Osteoblast (primary cell): ENCODE measurements at regions not wholly inside any gene's neighbourhood (a gene's known extent, or its start where the extent isn't known, plus 50 kb on each side); places are given as distances from the start of the nearest gene placed in this dataset.

ENCODE experiments used
- DNase-seq: peaks from one replicate; pipeline ENCODE4 v3.0.0; 2011; ENCODE audit warnings: low spot score, mixed read lengths; ENCODE audit not compliant: insufficient read length; ENCODE audit errors: missing footprints
- H2AFZ ChIP-seq: 2 replicates; pipeline ENCODE4 v1.6.0; 2011; ENCODE audit warnings: mild to moderate bottlenecking, low read length
- H3K27ac ChIP-seq: 2 replicates; pipeline ENCODE4 v1.5.1; 2011; ENCODE audit warnings: mild to moderate bottlenecking, low read depth, low read length, moderate library complexity
- H3K27me3 ChIP-seq: 2 replicates; pipeline ENCODE4 v1.6.0; 2012; ENCODE audit warnings: mild to moderate bottlenecking, control low read depth, inconsistent platforms, low read length, moderate library complexity; ENCODE audit not compliant: insufficient read depth
- H3K36me3 ChIP-seq: 2 replicates; pipeline ENCODE4 v1.5.1; 2011; ENCODE audit warnings: mild to moderate bottlenecking, low read length, control low read depth, moderate library complexity; ENCODE audit not compliant: insufficient read depth
- H3K4me1 ChIP-seq: 2 replicates; pipeline ENCODE4 v1.5.1; 2011; ENCODE audit warnings: mild to moderate bottlenecking, low read length, control low read depth, moderate library complexity; ENCODE audit not compliant: insufficient read depth
- H3K4me2 ChIP-seq: 2 replicates; pipeline ENCODE4 v1.6.0; 2011; ENCODE audit warnings: mild to moderate bottlenecking, low read length; ENCODE audit not compliant: insufficient read depth
- H3K4me3 ChIP-seq: fragments of 200-600 bp; sonication (generic); 3 replicates; pipeline ENCODE4 v1.5.1; 2012; ENCODE audit warnings: mild to moderate bottlenecking, low read length, inconsistent platforms; ENCODE audit not compliant: insufficient read depth
- H3K79me2 ChIP-seq: 2 replicates; pipeline ENCODE4 v1.6.0; 2012; ENCODE audit warnings: mild to moderate bottlenecking, low read length, control low read depth, inconsistent platforms; ENCODE audit not compliant: insufficient read depth
- H3K9me3 ChIP-seq: 2 replicates; pipeline ENCODE4 v1.5.1; 2011; ENCODE audit warnings: low read depth, low read length, control low read depth
- H4K20me1 ChIP-seq: 2 replicates; pipeline ENCODE4 v1.6.0; 2012; ENCODE audit warnings: mild to moderate bottlenecking, low read length, control low read depth; ENCODE audit not compliant: insufficient read depth
- CTCF ChIP-seq: IDR thresholded peaks from 2 replicates; pipeline ENCODE4 v1.5.1; 2011; ENCODE audit warnings: mild to moderate bottlenecking, low read depth, low read length, moderate library complexity; ENCODE audit errors: extremely low read depth

DNA sequence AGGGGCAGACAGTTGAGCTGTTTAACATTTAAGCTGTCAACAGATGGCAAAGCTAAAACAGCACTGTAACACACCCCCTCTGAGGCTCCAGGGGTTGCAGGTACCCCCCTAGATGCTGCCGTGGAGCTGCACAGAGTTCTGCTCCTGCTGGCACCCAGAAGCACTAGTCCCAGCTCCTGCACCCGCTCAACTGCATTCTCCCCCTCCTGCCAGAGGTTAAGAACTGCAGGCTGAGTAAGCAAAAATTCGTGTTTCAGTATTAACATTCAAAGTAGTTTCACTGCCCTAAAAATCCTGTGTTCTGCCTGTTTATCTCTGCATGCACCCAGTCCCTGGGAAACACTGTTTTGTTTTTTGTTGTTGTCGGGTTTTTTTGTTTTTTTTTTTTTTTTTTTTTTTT is 790.8 kb upstream of the KCND2 start:
- Histone ChIP-seq H4K20me1 (no peaks in the 10 kb centered on the region), H3K9me3 (no peaks in the 10 kb centered on the region), H3K27ac (no peak overlapping the region), H2AFZ (no peak overlapping the region), H3K4me2 (no peak overlapping the region), H3K36me3 (no peaks in the 10 kb centered on the region), H3K27me3 (no peaks in the 10 kb centered on the region), H3K4me3 (no peak overlapping the region), H3K4me1 (no peaks in the 10 kb centered on the region), H3K79me2 (no peaks in the 10 kb centered on the region)
- no peak for DNase-seq
- TF ChIP-seq CTCF: no peak

GRCh38 chr7:119482671-119483070 is 790.3 kb upstream of the KCND2 start:
- no peak for TF ChIP-seq CTCF
- no peaks in the 10 kb centered on the region for H4K20me1 ChIP-seq
- no peaks in the 10 kb centered on the region for H3K4me1 ChIP-seq
- H3K27me3 ChIP-seq: no peaks in the 10 kb centered on the region
- H3K4me3 ChIP-seq: no peak overlapping the region
- no peak for DNase-seq
- H3K36me3 ChIP-seq: no peaks in the 10 kb centered on the region
- no peaks in the 10 kb centered on the region for H3K79me2 ChIP-seq
- no peak overlapping the region for H2AFZ ChIP-seq
- no peaks in the 10 kb centered on the region for H3K9me3 ChIP-seq
- H3K27ac ChIP-seq: no peak overlapping the region
- no peak overlapping the region for H3K4me2 ChIP-seq

- Histone ChIP-seq H3K4me1 (no peaks in the 10 kb centered on the region), H3K36me3 (no peaks in the 10 kb centered on the region), H3K79me2 (no peaks in the 10 kb centered on the region), H3K27me3 (no peaks in the 10 kb centered on the region), H3K4me2 (no peak overlapping the region), H2AFZ (no peak overlapping the region), H4K20me1 (no peaks in the 10 kb centered on the region), H3K27ac (no peak overlapping the region), H3K9me3 (no peaks in the 10 kb centered on the region), H3K4me3 (no peak overlapping the region)
- DNase-seq: no peak
- TF ChIP-seq CTCF: no peak
Observed at GRCh38 chr7:119483364-119483763, 789.6 kb upstream of the KCND2 start.

GRCh38 chr7:119514326-119514725 is 758.6 kb upstream of the KCND2 start:
- no peak for DNase-seq
- no peaks in the 10 kb centered on the region for H3K9me3 ChIP-seq
- no peaks in the 10 kb centered on the region for H3K27me3 ChIP-seq
- H3K4me3 ChIP-seq: no peak overlapping the region
- H3K79me2 ChIP-seq: no peaks in the 10 kb centered on the region
- H3K4me2 ChIP-seq: no peak overlapping the region
- no peaks in the 10 kb centered on the region for H3K36me3 ChIP-seq
- no peaks in the 10 kb centered on the region for H3K4me1 ChIP-seq
- no peak overlapping the region for H3K27ac ChIP-seq
- TF ChIP-seq CTCF: no peak
- no peak overlapping the region for H2AFZ ChIP-seq
- no peaks in the 10 kb centered on the region for H4K20me1 ChIP-seq
